ENCODE measurements at regions not wholly inside any gene's neighbourhood (a gene's known extent, or its start where the extent isn't known, plus 50 kb on each side); places are given as distances from the start of the nearest gene placed in this dataset.

GRCh38 chr3:187971629-187972028 lies 182.3 kb upstream of the LPP start:
- no peak for DNase-seq (ENCODE audit: low spot score)
- FAIRE-seq, result no peak

DNA sequence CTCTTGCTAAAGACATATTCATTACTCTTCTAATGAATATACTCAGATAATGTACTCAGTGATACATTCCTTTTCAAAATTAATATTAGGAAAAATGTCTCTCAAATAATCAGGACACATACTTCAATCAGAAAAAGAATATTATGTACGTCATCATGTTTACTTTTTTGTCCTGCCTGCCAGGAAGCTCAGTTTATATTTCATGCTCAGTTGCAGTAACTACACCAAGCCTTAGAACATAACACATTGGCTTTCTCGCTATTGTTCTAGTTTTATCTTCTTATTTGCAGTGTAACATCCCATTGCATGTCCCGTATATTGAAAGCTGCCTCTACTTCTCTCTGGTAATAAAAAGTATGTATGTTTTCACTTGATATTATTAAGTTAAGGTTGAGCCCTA lies 181.5 kb upstream of the LPP start:
- no peak for DNase-seq (ENCODE audit: low spot score)
- no peak for FAIRE-seq

- FAIRE-seq (no peak), DNase-seq (ENCODE audit: low spot score) (no peak)
These were observed 179.7 kb upstream of the LPP start for GRCh38 chr3:187973977-187974870.

- FAIRE-seq, result no peak
- no peak for DNase-seq (ENCODE audit: low spot score)
These were observed 179.1 kb upstream of the LPP start for GRCh38 chr3:187974871-187975271.

GRCh38 chr3:187975561-187976364 lies 178.2 kb upstream of the LPP start:
- no peak for FAIRE-seq
- no peak for DNase-seq (ENCODE audit: low spot score)

DNA sequence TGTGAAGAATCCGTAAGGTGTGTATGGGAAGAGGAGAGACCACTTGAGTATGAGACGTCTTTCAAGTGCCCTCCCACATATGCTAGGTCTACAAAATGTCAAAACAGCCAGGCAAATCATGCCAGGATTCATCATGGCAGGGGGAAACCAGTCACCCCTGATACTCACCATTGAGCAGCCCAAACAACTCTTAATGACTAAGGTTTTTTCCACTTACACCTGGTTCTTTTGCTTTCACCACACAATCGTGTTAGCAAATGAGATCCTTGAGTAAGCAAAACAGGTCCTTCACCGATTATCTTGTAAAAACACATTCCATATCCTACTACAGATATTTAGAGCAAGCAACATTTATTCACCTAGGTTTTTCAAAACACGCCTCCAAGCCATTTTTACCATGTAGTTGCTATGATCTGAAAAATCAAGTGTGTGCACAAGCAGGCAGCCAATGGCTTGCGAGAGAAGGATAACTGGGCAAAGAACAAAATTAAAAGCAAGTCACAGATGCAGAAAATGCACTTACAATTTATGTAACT lies 177.5 kb upstream of the LPP start:
- FAIRE-seq (no peak), DNase-seq (ENCODE audit: low spot score) (no peak)

DNA sequence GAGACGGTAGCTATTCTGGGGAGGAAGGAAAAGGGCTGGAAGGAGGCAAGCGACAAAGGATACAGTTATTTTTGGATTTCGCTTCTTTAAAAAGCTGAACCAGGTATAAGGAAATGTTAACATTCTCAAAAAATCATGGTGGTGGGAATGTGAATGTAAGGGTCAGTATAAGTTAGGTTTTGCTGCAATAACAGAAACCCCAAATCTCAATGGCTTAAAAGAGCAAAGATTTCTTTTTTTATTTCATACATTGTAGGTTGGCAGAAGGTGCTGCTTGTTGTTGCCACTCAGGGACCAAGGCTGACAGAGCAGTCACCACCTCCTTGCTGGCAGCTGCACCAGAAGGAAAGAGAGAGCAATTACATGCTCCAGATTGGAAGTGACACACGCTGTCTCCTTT lies 176.3 kb upstream of the LPP start:
- DNase-seq (ENCODE audit: low spot score), result no peak
- no peak for FAIRE-seq

DNA sequence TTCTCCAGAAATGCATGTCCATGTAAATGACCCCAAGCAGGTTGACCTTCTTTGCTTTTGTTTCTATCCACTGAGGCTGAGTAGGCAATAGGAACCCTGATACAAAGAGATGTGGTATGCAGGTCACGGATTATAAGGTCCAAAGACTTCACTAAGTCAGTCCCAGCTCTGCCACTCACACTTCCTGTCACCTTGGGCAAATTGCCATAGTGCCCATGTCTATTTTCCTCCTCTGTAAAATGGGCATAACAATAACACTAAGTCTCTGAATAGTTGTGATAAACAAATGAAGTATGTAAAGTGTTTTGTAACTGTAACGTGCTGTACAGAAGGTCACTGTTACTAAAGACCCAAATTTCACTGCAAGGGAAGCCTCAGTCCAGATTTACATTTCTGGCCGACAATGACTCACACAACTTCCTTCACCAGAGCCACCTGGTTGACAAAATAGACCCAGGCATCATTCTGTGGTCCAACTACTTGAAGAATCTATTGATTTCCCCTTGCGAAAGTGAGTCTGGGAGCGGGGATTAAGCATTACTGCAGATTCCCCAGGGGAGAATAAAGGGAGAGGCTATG lies 175.4 kb upstream of the LPP start:
- FAIRE-seq, result no peak
- DNase-seq (ENCODE audit: low spot score), result no peak

DNA sequence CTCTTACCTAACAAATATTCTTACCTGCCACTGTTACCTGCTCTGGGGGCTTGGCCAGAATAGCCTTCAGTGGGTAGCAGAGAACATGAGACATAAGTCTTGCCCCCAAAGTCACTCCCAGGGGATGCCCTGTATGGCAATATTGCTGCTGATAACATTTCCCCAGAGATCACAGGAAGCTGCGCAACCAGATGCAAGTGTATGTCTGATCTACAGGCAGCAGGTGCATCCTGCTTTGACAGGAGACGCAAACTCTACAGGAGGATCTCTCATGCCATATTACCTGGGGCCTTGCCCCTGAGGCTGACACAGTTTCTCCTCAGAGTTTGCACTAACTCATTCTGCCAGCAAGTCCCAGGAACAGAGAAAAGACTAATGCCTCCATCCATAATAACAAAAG lies 174.4 kb upstream of the LPP start:
- no peak for FAIRE-seq

GRCh38 chr3:187980861-187981260 lies 173.1 kb upstream of the LPP start:
- FAIRE-seq (no peak), DNase-seq (ENCODE audit: low spot score) (no peak)

More for the DNA sequence above, 174.4 kb upstream of the LPP start:
- no peak for DNase-seq (ENCODE audit: low spot score)

GRCh38 chr3:187982142-187982541 lies 171.8 kb upstream of the LPP start:
- no peak for FAIRE-seq

GRCh38 chr3:187983484-187984124 lies 170.4 kb upstream of the LPP start:
- FAIRE-seq, result no peak
- no peak for DNase-seq (ENCODE audit: low spot score)

More at GRCh38 chr3:187982142-187982541, 171.8 kb upstream of the LPP start:
- no peak for DNase-seq (ENCODE audit: low spot score)

DNA sequence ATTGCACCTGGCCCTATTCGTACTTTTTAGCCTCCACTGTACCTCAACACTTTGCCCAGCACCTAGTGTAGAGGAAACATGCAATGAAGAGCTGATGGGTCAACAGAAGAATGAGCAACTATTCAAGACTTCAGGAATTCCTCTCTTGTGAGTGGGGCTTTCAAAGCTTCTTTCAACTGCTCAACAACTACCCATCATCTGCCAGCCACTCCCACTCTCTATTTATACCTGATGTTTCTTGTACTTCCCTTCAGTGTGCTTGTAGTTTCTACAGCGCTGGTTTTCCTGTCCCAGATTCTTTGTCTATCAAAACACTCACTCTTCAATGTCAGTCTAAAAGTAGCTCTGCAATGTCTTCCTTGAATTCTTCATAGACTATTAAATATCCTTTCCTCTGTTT lies 168.3 kb upstream of the LPP start:
- FAIRE-seq (no peak), DNase-seq (ENCODE audit: low spot score) (no peak)

DNA sequence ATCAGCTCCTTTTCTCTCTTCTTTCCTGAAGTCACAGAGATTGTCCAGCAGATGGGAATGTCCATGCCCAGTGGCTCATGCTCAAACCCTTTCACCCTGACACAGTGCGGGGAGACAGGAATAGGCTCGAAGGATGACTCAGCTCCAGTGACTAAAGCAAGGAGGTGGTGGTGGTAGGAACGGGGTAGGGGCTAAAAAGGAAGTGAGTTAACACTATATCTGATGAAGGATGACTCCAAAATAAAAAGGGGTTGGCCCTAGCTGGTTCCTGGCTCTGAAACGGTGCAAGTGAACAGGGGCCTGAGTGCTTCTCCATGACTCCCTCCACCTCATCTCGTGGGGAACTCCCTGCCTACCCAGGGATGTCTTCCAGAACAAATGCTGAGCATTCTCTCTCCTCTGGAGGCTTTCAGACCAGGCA lies 167.4 kb upstream of the LPP start:
- FAIRE-seq (peak; percentile 88), DNase-seq (ENCODE audit: low spot score) (peak; percentile 94)

- DNase-seq (ENCODE audit: low spot score), result no peak
- FAIRE-seq, result no peak
These were observed 166.8 kb upstream of the LPP start for GRCh38 chr3:187987187-187987586.

DNA sequence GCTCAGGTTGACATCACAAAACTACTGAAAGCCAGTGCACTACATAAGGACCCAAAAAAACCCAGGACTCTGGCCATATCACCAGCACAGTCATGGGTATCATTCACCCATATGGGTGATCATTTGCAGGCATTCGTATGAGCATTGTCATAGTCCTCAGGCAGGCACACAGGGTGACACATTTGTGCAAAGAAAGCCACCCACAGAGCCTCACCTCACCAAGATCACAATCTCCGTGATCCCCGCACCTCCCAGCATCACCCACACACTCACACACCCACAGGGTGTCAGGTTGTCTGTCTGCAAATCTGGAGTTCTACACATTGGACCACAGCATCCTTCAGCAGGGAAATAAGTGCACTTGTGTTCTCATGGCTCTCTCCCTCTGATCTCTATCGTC lies 166.0 kb upstream of the LPP start:
- DNase-seq (ENCODE audit: low spot score) (no peak), FAIRE-seq (no peak)

DNA sequence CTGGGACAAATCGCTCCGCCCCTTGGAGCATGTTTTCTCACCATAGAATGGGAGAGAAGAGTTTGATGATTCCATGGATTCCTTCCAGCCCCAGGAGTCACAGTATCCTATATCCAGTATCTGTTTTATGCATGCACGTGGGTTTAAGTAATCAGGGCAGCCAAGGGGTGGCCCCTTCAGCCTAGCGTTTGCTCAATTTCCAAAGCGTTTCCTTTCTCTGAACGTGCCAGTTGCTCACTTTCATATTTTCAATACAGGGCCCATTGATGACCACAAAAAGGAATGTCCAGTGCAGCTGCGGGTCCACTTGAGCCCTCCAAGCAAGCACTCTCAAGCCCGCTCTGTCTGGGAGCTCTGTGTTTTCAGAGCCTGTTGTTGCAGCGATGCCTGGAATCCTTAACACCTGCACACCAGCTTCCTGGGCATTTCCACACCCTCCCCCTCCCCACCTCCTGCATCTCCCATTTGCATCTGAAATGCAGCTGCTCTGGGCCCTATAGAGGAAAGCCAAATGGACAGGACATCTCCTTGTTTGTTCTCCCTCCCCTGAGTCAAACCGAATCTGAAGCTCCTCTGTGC lies 164.3 kb upstream of the LPP start:
- FAIRE-seq (no peak), DNase-seq (ENCODE audit: low spot score) (no peak)

GRCh38 chr3:187992609-187993008 lies 161.3 kb upstream of the LPP start:
- FAIRE-seq (no peak), DNase-seq (ENCODE audit: low spot score) (no peak)

- no peak for DNase-seq (ENCODE audit: low spot score)
- FAIRE-seq, result no peak
These were observed 159.5 kb upstream of the LPP start for GRCh38 chr3:187994221-187995042.

DNA sequence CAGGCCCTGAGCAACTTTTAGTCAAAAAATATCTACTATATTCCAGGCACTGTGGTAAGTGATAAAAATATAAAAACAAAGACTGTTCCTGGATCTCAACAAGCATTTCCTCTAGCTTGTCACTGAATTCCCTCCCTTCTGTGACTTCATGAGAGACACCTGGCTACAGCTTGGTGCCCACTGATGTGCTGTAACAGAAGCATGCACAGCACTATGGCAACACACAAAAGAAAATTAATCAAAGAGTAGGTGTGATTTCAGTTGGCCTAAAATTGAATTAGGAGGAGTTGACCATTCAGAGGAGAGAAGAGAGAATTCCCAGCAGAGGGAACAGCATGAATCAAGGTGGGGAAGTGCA lies 158.9 kb upstream of the LPP start:
- DNase-seq (ENCODE audit: low spot score) (no peak), FAIRE-seq (no peak)
